ENCODE measurements at regions not wholly inside any gene's neighbourhood (a gene's known extent, or its start where the extent isn't known, plus 50 kb on each side); places are given as distances from the start of the nearest gene placed in this dataset.

GRCh38 chr3:74004386-74004785, 379.6 kb upstream of the PDZRN3 start:
- TF ChIP-seq CTCF (IDR thresholded peaks at IDR 0.05), result no peak
- TF ChIP-seq POLR2A (IDR thresholded peaks at IDR 0.05), result no peak
- no peak for TF ChIP-seq POLR2AphosphoS5 (IDR thresholded peaks at IDR 0.05; ENCODE audit: insufficient read depth in 1 of 2, low read depth in 1 of 2)

All from vagina (tissue), 2 donors.